ENCODE measurements at regions not wholly inside any gene's neighbourhood (a gene's known extent, or its start where the extent isn't known, plus 50 kb on each side); places are given as distances from the start of the nearest gene placed in this dataset.

DNA sequence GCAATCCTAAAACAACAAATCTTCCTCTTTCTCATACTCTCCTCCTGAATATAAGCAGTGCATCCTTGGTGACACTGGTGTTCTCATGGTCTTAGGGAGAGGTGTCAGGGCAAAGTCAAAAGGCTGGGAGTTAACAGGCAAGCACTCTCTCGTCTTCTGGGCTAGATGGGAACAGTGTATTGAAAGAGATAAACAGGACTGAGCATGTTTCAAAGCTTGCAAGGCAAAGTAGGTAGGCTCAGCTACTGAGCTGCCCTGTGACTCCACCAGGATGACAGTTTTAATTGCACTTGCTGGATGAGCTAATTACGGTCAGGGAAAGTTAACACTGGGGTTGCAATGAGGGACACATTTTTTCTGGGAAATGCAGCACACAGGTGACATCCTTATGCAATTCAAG lies 554.9 kb upstream of the NRP1 start:
- TF ChIP-seq, protein P1, sequence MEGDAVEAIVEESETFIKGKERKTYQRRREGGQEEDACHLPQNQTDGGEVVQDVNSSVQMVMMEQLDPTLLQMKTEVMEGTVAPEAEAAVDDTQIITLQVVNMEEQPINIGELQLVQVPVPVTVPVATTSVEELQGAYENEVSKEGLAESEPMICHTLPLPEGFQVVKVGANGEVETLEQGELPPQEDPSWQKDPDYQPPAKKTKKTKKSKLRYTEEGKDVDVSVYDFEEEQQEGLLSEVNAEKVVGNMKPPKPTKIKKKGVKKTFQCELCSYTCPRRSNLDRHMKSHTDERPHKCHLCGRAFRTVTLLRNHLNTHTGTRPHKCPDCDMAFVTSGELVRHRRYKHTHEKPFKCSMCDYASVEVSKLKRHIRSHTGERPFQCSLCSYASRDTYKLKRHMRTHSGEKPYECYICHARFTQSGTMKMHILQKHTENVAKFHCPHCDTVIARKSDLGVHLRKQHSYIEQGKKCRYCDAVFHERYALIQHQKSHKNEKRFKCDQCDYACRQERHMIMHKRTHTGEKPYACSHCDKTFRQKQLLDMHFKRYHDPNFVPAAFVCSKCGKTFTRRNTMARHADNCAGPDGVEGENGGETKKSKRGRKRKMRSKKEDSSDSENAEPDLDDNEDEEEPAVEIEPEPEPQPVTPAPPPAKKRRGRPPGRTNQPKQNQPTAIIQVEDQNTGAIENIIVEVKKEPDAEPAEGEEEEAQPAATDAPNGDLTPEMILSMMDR (conservative IDR thresholded peaks at IDR 0.05; ENCODE audit: low read depth, low read length) = no peak
- no peak for DNase-seq (ENCODE audit: low read depth)
- no peak overlapping the region for H3K4me3 ChIP-seq (ENCODE audit: low read length)

DNA sequence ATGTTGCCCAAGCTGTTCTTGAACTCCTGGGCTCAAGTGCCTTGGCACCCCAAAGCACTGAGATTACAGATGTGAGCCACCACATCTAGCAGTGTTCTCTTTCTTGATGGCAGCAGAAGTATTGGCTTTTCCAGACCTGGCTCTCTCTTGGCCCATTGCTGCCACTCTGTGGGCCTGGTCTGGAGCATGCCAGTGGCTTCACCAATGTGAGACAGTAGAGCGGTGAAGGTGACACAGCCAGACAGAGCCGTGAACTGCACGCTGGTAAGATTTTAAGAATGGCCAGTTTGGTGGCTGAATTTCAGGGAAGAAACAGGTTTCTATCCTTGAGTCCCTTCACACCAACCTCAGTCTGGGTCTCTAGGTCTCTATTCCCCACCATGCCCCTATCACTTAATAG lies 552.7 kb upstream of the NRP1 start:
- TF ChIP-seq, protein P1 (conservative IDR thresholded peaks at IDR 0.05; ENCODE audit: low read depth, low read length) = no peak
- no peak overlapping the region for H3K4me3 ChIP-seq (ENCODE audit: low read length)
- DNase-seq (ENCODE audit: low read depth) = no peak

DNA sequence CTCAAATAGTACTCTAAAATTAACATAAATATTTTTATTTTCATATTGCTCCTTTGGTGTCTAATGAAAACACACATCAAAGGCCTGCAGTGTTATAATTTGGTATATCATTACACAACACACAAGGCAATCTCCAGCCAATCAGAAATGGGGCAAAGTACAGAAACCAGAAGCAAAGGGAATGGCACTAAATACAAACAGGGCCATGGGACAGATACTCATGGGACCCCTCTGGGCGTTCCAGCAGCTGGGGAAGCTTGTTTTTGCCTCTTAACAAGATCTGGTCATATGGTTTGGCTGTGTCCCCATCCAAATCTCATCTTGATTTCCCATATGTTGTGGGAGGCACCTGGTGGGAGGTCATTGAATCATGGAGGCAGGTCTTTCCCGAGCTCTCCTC lies 551.8 kb upstream of the NRP1 start:
- TF ChIP-seq, protein P1 (conservative IDR thresholded peaks at IDR 0.05; ENCODE audit: low read depth, low read length) = no peak
- no peak for DNase-seq (ENCODE audit: low read depth)
- no peak overlapping the region for H3K4me3 ChIP-seq (ENCODE audit: low read length)

DNA sequence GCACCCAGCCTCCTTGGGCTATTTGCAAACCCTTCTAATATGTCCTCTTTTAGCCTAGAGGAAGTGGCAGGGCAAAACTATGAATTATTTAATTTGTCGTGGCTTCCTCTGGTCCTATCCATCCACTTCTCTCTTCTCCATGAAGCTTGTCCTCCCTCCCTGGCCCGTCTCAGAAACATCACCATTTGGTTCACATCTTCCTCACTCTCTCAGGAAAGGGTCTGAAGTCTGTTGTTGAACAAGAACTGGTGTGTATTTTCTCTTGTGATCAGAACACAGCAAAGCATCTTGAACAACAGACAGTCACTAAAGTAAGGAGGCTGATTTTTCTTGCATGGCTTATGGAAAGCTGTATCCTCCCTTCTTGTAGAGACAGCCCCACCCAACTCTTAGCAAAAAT lies 550.1 kb upstream of the NRP1 start:
- no peak overlapping the region for H3K4me3 ChIP-seq (ENCODE audit: low read length)
- no peak for DNase-seq (ENCODE audit: low read depth)
- TF ChIP-seq, protein P1 (conservative IDR thresholded peaks at IDR 0.05; ENCODE audit: low read depth, low read length) = no peak

- TF ChIP-seq, protein P1 (conservative IDR thresholded peaks at IDR 0.05; ENCODE audit: low read depth, low read length) = no peak
- DNase-seq (ENCODE audit: low read depth) = no peak
- no peak overlapping the region for H3K4me3 ChIP-seq (ENCODE audit: low read length)
Measured at GRCh38 chr10:33883881-33884280, 549.4 kb upstream of the NRP1 start.

- H3K4me3 ChIP-seq (ENCODE audit: low read length) = no peak overlapping the region
- TF ChIP-seq, protein P1 (conservative IDR thresholded peaks at IDR 0.05; ENCODE audit: low read depth, low read length) = no peak
- no peak for DNase-seq (ENCODE audit: low read depth)
Measured at GRCh38 chr10:33882996-33883395, 548.5 kb upstream of the NRP1 start.

GRCh38 chr10:33880291-33880690 lies 545.8 kb upstream of the NRP1 start:
- no peak overlapping the region for H3K4me3 ChIP-seq (ENCODE audit: low read length)
- no peak for DNase-seq (ENCODE audit: low read depth)
- TF ChIP-seq, protein P1 (conservative IDR thresholded peaks at IDR 0.05; ENCODE audit: low read depth, low read length) = no peak
